ENCODE measurements at regions not wholly inside any gene's neighbourhood (a gene's known extent, or its start where the extent isn't known, plus 50 kb on each side); places are given as distances from the start of the nearest gene placed in this dataset.

GRCh38 chr2:136424112-136424511 lies 306.2 kb upstream of the CXCR4 start:
- CTCF ChIA-PET = interaction anchor here (0.7 to 2.0 kb wide), 14 partner anchors 8 to 1419 kb away, joined by 3 to 13 read pairs (median 4); no protein-coding TSS in a partner anchor

GRCh38 chr2:136423516-136423996 lies 305.6 kb upstream of the CXCR4 start:
- WGBS (ENCODE audit: missing lambda C conversion rate) = 6% methylated on average over 22 of the region's 27 CpGs
- ATAC-seq (peak; percentile 96 to 100), DNase-seq (ENCODE audit: low read depth in 1 of 2, low spot score in 1 of 2) (peak; percentile 43 to 69), FAIRE-seq (no peak)
- peak overlapping the region; percentile 43 for H3K4me3 ChIP-seq
- H3K4me1 ChIP-seq = no peaks in the 10 kb centered on the region
- H3K9me3 ChIP-seq = no peaks in the 10 kb centered on the region
- ChIA-PET POLR2A (no interaction called here), CTCF (interaction anchor here (0.7 to 2.0 kb wide), 16 partner anchors 9 to 1420 kb away, joined by 3 to 13 read pairs (median 4); no protein-coding TSS in a partner anchor)
- peak overlapping the region; percentile 81 for H3K4me2 ChIP-seq
- peak overlapping the region in 1 of 2 experiments; percentile 56; a peak in 1 of 6 replicates for H3K27ac ChIP-seq
- TF ChIP-seq TP53 (CRISPR knock-in tag; IDR thresholded peaks at IDR 0.05) (no peak), EHMT2 (IDR thresholded peaks at IDR 0.05; ENCODE audit: low read depth) (no peak), MAX (IDR thresholded peaks at IDR 0.05) (peak; percentile 67), CTCF (IDR thresholded peaks at IDR 0.05) (peak; percentile 78), FOXS1 (CRISPR knock-in tag; IDR thresholded peaks at IDR 0.05) (no peak), ZSCAN20 (CRISPR knock-in tag; IDR thresholded peaks at IDR 0.05) (no peak), KDM5A (IDR thresholded peaks at IDR 0.05) (no peak), NFE2L2 (conservative IDR thresholded peaks at IDR 0.05; ENCODE audit: low read length) (no peak), SMC3 (IDR thresholded peaks at IDR 0.05) (peak; percentile 83), CHD2 (IDR thresholded peaks at IDR 0.05; ENCODE audit: low read length, partially characterized antibody) (no peak), MAZ (IDR thresholded peaks at IDR 0.05; ENCODE audit: borderline replicate concordance, low read depth, low read length) (no peak), FOSL2 (IDR thresholded peaks at IDR 0.05) (no peak), FOSL2 (CRISPR knock-in tag; IDR thresholded peaks at IDR 0.05) (no peak), SREBF2 (IDR thresholded peaks at IDR 0.05) (no peak), CEBPB (IDR thresholded peaks at IDR 0.05) (no peak), CBX8 (IDR thresholded peaks at IDR 0.05) (no peak), KDM1A (IDR thresholded peaks at IDR 0.05; ENCODE audit: low read depth) (no peak), RAD21 (conservative IDR thresholded peaks at IDR 0.05 in 1 of 2, IDR thresholded peaks at IDR 0.05 in 1 of 2) (peak; percentile 76 to 84), ELK1 (IDR thresholded peaks at IDR 0.05; ENCODE audit: low read depth, low read length) (no peak), EHF (CRISPR knock-in tag; IDR thresholded peaks at IDR 0.05) (no peak), JUNB (IDR thresholded peaks at IDR 0.05) (no peak), ZC3H11A (IDR thresholded peaks at IDR 0.05) (no peak), CHD4 (IDR thresholded peaks at IDR 0.05; ENCODE audit: borderline replicate concordance) (no peak)
- TF ChIP-seq, protein P1, sequence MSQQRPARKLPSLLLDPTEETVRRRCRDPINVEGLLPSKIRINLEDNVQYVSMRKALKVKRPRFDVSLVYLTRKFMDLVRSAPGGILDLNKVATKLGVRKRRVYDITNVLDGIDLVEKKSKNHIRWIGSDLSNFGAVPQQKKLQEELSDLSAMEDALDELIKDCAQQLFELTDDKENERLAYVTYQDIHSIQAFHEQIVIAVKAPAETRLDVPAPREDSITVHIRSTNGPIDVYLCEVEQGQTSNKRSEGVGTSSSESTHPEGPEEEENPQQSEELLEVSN (IDR thresholded peaks at IDR 0.05; ENCODE audit: borderline replicate concordance, low read depth) = peak; percentile 83

More at GRCh38 chr2:136424112-136424511, 306.2 kb upstream of the CXCR4 start:
- DNase-seq (ENCODE audit: low read depth in 1 of 2, low spot score in 1 of 2) (no peak), FAIRE-seq (no peak), ATAC-seq (no peak)
- H3K27ac ChIP-seq = no peak overlapping the region
- no peaks in the 10 kb centered on the region for H3K4me1 ChIP-seq
- H3K4me2 ChIP-seq = peak overlapping the region; percentile 81
- TF ChIP-seq CHD4 (IDR thresholded peaks at IDR 0.05; ENCODE audit: borderline replicate concordance) (no peak), ESRRA (IDR thresholded peaks at IDR 0.05; ENCODE audit: borderline replicate concordance, low read length) (no peak), EP300 (IDR thresholded peaks at IDR 0.05) (no peak), EHF (CRISPR knock-in tag; IDR thresholded peaks at IDR 0.05) (no peak), RCOR1 (IDR thresholded peaks at IDR 0.05; ENCODE audit: low read depth, low read length) (no peak), CHD2 (IDR thresholded peaks at IDR 0.05; ENCODE audit: low read length, partially characterized antibody) (no peak), MAZ (IDR thresholded peaks at IDR 0.05; ENCODE audit: borderline replicate concordance, low read depth, low read length) (no peak), EHMT2 (IDR thresholded peaks at IDR 0.05; ENCODE audit: low read depth) (no peak), RAD21 (conservative IDR thresholded peaks at IDR 0.05 in 1 of 2, IDR thresholded peaks at IDR 0.05 in 1 of 2) (no peak), GATA3 (IDR thresholded peaks at IDR 0.05; ENCODE audit: borderline replicate concordance) (no peak), ZC3H11A (IDR thresholded peaks at IDR 0.05) (no peak), JUNB (IDR thresholded peaks at IDR 0.05) (no peak), TFCP2L1 (CRISPR knock-in tag; IDR thresholded peaks at IDR 0.05) (no peak), CBX2 (IDR thresholded peaks at IDR 0.05; ENCODE audit: borderline replicate concordance, low read depth) (no peak), NFE2L2 (conservative IDR thresholded peaks at IDR 0.05; ENCODE audit: low read length) (no peak), ATOH8 (CRISPR knock-in tag; IDR thresholded peaks at IDR 0.05; ENCODE audit: low read depth) (no peak), PHF8 (IDR thresholded peaks at IDR 0.05; ENCODE audit: borderline replicate concordance, low read depth) (no peak)
- TF ChIP-seq, protein P1 (IDR thresholded peaks at IDR 0.05; ENCODE audit: borderline replicate concordance, low read depth) = no peak
- WGBS (ENCODE audit: missing lambda C conversion rate) = 52% methylated on average over 7 of the region's 7 CpGs
- POLR2A ChIA-PET = no interaction called here
- H3K9me3 ChIP-seq = no peaks in the 10 kb centered on the region
- no peak overlapping the region; the same call in 2 of the 3 replicates for H3K4me3 ChIP-seq

Data from A549 (cell line).